Uterus (tissue), 3 donors: ENCODE measurements at regions not wholly inside any gene's neighbourhood (a gene's known extent, or its start where the extent isn't known, plus 50 kb on each side); places are given as distances from the start of the nearest gene placed in this dataset.

ENCODE experiments used
- DNase-seq, 2 donors: peaks; one replicate each; pipeline ENCODE4 v3.0.0-alpha.2; 2019 to 2020
- H3K27ac ChIP-seq, 2 donors: fragments of 200-600 bp; sonication (generic); 1 replicate in 1 of 2; 2 replicates in 1 of 2; pipeline ENCODE4 v1.5.1; 2016 to 2018
- H3K27me3 ChIP-seq, 2 donors: fragments of 200-600 bp; sonication (generic); one replicate each; pipeline ENCODE4 v1.5.1; 2018 to 2019; ENCODE audit warnings: control low read depth in 1 of 2
- H3K36me3 ChIP-seq, 2 donors: fragments of 200-600 bp; sonication (generic); one replicate each; pipeline ENCODE4 v1.5.1; 2019; ENCODE audit warnings: control low read depth in 1 of 2
- H3K4me1 ChIP-seq, 2 donors: fragments of 200-600 bp; sonication (generic); one replicate each; pipeline ENCODE4 v1.5.1; 2018 to 2019; ENCODE audit warnings: control low read depth in 1 of 2
- H3K4me3 ChIP-seq, 2 donors: fragments of 200-600 bp; sonication (generic); 1 replicate in 1 of 2; 2 replicates in 1 of 2; pipeline ENCODE4 v1.5.1; 2018 to 2019; ENCODE audit warnings: mild to moderate bottlenecking in 1 of 2
- H3K9me3 ChIP-seq, 2 donors: fragments of 200-600 bp; sonication (generic); one replicate each; pipeline ENCODE4 v1.5.1; 2019; ENCODE audit warnings: control low read depth in 1 of 2
- POLR2A ChIP-seq, 2 donors: fragments of 450-650 bp; IDR thresholded peaks; one replicate each; pipeline ENCODE4 v1.6.1; 2016; ENCODE audit warnings: antibody characterized with exemption in 2 of 2, mild to moderate bottlenecking in 1 of 2, moderate library complexity in 1 of 2
- intact Hi-C: fragments of 100-400 bp; cut with DNase I; formaldehyde crosslinking; loops from one replicate; pipeline ENCODE4 v1.15.1; 2023; ENCODE audit warnings: low total_unique reads
- TF ChIP-seq, protein P1 (sequence below), 4 experiments: fragments of 200-600 bp in 2 of 4; fragments of 450-650 bp in 2 of 4; sonication (generic) in 2 of 4; IDR thresholded peaks; one replicate each; pipeline ENCODE4 v1.5.1; 2016 to 2019; ENCODE audit warnings: antibody characterized with exemption in 4 of 4, mild to moderate bottlenecking in 2 of 4, moderate library complexity in 1 of 4
- donor health status: DM: yes; HTN: yes; CAD: no.

DNA sequence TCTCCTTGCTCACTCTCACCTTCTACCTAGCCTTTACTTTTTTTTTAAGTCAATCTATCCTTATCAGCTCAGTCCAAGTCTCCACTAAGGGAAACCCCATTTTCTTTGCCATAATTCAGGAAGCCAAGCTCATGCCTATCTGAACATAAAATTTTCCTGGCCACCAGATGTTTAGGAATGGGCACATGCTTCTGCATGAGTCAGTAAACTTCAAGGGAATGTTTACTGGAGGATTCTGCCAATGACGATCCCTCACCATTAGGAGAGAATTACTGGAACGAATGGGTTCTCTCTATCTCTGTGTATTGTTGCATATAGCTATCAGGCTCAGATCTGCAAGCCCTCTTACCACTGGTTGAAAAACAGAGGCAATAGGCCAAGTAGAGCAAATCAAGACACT is 731.7 kb upstream of the ZNF804A start:
- Histone ChIP-seq H3K27ac (no peak overlapping the region), H3K4me1 (no peaks in the 10 kb centered on the region), H3K27me3 (no peaks in the 10 kb centered on the region), H3K36me3 (no peaks in the 10 kb centered on the region), H3K4me3 (no peak overlapping the region), H3K9me3 (no peaks in the 10 kb centered on the region)
- intact Hi-C loops = no loop called here
- no peak for TF ChIP-seq POLR2A (IDR thresholded peaks at IDR 0.05)
- TF ChIP-seq, protein P1, sequence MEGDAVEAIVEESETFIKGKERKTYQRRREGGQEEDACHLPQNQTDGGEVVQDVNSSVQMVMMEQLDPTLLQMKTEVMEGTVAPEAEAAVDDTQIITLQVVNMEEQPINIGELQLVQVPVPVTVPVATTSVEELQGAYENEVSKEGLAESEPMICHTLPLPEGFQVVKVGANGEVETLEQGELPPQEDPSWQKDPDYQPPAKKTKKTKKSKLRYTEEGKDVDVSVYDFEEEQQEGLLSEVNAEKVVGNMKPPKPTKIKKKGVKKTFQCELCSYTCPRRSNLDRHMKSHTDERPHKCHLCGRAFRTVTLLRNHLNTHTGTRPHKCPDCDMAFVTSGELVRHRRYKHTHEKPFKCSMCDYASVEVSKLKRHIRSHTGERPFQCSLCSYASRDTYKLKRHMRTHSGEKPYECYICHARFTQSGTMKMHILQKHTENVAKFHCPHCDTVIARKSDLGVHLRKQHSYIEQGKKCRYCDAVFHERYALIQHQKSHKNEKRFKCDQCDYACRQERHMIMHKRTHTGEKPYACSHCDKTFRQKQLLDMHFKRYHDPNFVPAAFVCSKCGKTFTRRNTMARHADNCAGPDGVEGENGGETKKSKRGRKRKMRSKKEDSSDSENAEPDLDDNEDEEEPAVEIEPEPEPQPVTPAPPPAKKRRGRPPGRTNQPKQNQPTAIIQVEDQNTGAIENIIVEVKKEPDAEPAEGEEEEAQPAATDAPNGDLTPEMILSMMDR (IDR thresholded peaks at IDR 0.05) = no peak
- no peak for DNase-seq

- TF ChIP-seq, protein P1 (IDR thresholded peaks at IDR 0.05) = no peak
- no peak for TF ChIP-seq POLR2A (IDR thresholded peaks at IDR 0.05)
- Histone ChIP-seq H3K4me1 (no peaks in the 10 kb centered on the region), H3K36me3 (no peaks in the 10 kb centered on the region), H3K4me3 (no peak overlapping the region), H3K9me3 (no peaks in the 10 kb centered on the region), H3K27me3 (no peaks in the 10 kb centered on the region), H3K27ac (no peak overlapping the region)
- intact Hi-C loops = no loop called here
- no peak for DNase-seq
These were observed 731.1 kb upstream of the ZNF804A start for GRCh38 chr2:183867206-183867605.

DNA sequence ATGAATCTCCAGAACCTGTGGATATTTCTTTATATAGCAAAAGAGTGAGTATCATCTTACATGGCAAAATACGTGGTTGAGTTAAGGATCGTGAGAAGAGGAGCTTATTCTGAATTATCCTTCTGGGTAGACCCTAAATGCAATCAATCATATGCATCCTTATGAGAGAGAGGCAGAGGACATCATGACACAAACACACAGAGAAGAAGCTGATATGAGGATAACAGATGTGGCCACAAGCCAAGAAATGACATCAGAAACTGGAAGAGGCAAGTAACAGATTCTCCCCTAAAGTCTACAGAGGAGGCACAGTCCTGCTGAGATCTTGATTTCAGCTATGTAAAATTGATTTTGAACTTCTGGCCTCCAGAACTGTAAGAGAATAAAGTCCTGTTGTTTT is 730.2 kb upstream of the ZNF804A start:
- DNase-seq = no peak
- Histone ChIP-seq H3K27ac (no peak overlapping the region), H3K4me3 (no peak overlapping the region), H3K27me3 (no peaks in the 10 kb centered on the region), H3K4me1 (no peaks in the 10 kb centered on the region), H3K9me3 (no peaks in the 10 kb centered on the region), H3K36me3 (no peaks in the 10 kb centered on the region)
- TF ChIP-seq, protein P1 (IDR thresholded peaks at IDR 0.05) = no peak
- intact Hi-C loops = no loop called here

GRCh38 chr2:183868707-183869106 is 729.6 kb upstream of the ZNF804A start:
- TF ChIP-seq POLR2A (IDR thresholded peaks at IDR 0.05) = no peak
- TF ChIP-seq, protein P1 (IDR thresholded peaks at IDR 0.05) = no peak
- no peak overlapping the region for H3K27ac ChIP-seq
- no peaks in the 10 kb centered on the region for H3K4me1 ChIP-seq
- no peaks in the 10 kb centered on the region for H3K36me3 ChIP-seq
- no peak overlapping the region for H3K4me3 ChIP-seq
- DNase-seq = no peak
- intact Hi-C loops = no loop called here
- H3K9me3 ChIP-seq = no peaks in the 10 kb centered on the region
- no peaks in the 10 kb centered on the region for H3K27me3 ChIP-seq

DNA sequence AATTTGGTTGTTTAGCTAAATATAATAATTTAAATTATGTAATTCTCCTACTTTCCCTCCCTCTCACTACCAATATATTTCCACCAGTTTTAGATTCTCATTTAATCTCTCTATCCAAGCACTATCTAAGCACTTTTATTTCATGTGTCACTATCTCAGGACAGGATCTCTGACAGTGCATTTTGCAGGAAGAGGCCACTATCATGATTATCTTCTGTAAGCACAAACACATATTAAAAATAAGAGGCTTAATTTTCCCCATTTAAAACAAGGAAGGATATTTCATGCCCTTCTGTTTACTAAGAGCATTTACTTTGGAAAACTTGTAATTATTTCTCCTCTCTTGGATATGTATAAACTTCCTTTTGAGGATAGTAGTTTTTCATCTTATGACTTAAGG is 726.2 kb upstream of the ZNF804A start:
- Histone ChIP-seq H3K27me3 (no peaks in the 10 kb centered on the region), H3K36me3 (no peaks in the 10 kb centered on the region), H3K4me1 (no peaks in the 10 kb centered on the region), H3K4me3 (no peak overlapping the region), H3K9me3 (no peaks in the 10 kb centered on the region), H3K27ac (no peak overlapping the region)
- DNase-seq = no peak
- TF ChIP-seq POLR2A (IDR thresholded peaks at IDR 0.05) = no peak
- TF ChIP-seq, protein P1 (IDR thresholded peaks at IDR 0.05) = no peak
- intact Hi-C loops = no loop called here
